GM21381 (cell line): ENCODE measurements at regions not wholly inside any gene's neighbourhood (a gene's known extent, or its start where the extent isn't known, plus 50 kb on each side); places are given as distances from the start of the nearest gene placed in this dataset.

Experiments
- ATAC-seq: cut with Tn5 transposase; IDR thresholded peaks from one replicate; pipeline ENCODE4 v1.9.1; 2021; ENCODE audit warnings: mild to moderate bottlenecking, moderate library complexity; ENCODE audit not compliant: unreplicated experiment

DNA sequence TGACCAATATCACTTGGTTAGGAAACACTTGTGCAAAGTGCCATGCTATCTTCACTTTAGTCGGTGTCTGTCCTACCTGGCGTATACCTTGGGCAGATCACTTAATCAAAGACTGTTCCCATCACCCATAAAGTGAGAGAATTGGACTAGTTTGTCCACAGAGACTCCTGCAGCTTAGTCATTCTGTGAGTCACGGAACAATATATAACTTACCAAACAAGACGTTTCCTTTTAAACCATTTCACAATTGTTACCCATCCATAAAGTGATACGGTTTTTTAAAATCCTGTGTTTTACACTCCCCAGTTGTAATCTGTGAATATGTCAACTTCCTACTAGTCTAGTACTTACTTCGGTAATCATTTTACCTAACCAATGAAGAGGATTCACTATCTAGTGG lies 499.3 kb upstream of the SMIM21 start:
- ATAC-seq: no peak

DNA sequence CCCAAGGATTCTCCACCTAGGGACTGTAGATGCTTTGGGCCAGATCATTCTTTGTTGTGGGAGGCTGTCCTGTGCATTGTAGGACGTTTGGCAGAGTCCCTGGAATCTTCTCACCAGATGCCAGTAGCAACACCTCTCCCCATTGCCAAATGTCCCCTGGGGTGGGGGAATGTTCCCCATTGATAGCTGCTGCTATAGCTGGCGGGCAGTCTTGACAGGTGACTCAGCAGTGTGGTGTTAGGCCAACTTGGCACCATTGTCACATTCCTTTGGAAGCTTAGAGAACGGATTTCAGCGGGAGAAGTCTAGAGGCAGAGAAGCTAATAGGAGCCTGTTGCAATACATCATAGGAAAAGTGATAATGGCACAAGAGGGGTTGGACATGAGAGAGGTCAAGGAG lies 495.7 kb upstream of the SMIM21 start:
- no peak for ATAC-seq

DNA sequence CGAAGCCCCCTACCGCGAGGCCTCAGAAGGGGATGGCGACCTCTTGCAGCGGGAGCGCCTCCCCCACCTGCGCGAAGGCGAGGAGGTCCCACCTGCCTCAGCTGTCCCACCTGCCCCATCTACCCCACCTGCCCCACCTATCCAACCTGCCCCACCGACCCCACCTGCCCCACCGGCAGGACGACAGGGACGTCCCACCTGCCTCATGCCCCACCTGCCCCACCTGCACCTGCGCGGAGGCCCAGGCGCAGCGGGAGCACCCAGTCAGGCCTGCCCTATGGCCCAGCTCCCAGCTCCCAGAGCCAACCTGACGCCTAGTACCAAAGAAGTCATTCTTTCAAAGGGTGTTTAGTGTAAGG lies 489.1 kb upstream of the SMIM21 start:
- ATAC-seq: no peak

DNA sequence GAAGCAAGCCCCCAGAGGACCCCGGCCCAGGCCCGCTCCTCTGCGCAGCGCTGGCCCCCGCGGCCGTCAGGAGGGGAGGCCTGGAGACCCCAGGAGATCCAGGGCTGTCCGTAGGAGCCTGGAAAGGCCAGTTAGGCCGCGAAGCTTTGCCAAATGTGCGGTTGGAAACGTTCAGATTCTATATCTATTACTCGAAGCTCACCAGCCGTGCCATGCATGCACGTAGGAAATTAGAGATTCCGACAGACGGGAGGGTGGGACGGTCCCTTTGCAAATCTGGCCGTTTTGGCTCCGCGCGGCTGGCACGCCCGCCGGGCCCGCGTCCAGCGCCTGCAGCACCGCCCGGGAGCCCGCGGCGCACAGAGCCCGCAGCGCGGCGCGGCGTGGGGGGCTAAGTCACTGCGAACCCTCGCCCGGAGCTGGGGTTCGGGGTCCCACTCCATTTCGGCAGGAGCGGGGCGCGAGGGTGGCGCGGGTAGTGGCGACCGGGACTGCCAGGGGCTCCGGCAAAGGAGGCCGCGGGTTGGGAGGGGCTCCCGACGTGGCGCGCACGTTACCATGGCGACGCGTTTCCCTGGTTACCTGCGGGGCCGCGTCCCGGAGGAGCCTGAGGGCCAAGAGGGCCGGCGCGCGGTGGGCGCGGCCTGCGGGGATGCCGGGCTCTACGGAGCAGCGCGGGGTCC lies 488.6 kb upstream of the SMIM21 start:
- ATAC-seq: no peak

DNA sequence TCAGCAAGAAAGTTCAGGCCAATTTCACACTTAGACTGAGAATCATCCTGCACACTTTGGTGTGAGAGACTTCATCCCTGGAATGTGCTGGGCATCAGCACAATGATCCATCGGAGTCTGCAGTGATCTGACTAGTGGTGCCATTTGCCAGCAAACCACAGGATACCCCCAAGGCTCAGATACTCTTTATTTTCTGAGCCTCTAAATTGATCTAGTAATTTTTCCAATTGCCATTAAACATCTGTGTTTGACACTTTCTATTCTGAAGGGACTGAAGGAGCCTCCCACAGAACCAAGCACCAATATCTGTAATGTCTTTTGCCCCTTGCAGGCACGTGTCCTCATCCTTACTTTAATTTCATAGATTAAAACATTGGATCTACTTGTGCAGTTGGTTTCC lies 485.3 kb upstream of the SMIM21 start:
- no peak for ATAC-seq

DNA sequence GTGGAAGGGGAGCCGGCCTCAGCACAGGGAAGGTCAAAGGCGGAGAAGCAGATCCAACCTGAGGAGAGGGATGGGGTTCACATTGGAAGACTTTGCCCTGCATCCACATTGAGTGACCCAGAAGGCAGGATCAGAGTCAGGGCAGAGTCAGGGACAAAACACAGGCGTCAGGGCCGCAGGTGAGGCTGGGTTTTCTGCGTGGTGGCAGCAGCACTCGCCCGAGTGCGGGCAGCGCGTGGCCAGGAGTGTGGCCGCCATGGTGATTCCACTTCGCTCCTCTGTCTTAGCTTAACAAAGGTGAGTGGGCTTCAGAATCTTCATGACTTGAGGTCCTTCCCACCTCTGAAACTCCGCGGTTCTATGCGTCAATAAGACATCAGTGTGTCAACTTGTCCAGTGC lies 476.9 kb upstream of the SMIM21 start:
- no peak for ATAC-seq

DNA sequence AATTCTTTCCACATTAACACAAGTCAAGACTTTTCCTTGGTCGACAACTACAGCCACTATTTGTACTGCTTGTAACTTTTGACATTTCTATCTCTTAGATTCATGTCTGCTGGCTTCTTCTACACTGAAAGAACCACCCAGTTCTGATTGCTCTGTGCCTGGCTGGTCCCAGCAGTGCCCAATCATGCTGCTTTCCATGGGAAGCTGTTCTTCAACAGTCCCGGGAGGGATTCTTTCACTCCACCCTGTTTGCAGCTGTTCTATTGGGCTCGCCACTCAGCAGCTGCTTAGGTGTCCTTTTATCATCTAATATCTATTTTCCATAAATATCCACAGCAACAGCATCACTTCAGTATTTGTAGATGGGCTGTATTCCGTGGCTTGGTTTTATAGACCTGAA lies 471.1 kb upstream of the SMIM21 start:
- no peak for ATAC-seq

DNA sequence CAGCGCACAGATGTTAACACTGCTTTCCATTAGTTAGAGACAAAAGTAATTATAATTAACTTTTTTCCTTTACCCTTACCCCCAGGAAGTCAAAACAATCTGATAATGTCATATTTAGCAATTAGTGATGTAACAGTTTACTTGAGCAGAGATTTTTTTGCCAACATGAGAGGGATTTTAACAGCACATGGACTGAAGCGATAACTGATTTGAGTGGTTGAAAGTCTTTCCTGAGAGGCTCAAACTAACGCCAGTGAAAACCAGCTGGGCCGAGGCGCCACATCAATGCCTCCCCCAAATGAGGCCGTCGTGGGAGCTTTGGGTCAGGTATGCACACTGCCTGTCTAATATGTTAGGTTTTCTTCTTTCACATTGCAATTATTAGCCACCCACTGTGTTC lies 469.9 kb upstream of the SMIM21 start:
- ATAC-seq: no peak

DNA sequence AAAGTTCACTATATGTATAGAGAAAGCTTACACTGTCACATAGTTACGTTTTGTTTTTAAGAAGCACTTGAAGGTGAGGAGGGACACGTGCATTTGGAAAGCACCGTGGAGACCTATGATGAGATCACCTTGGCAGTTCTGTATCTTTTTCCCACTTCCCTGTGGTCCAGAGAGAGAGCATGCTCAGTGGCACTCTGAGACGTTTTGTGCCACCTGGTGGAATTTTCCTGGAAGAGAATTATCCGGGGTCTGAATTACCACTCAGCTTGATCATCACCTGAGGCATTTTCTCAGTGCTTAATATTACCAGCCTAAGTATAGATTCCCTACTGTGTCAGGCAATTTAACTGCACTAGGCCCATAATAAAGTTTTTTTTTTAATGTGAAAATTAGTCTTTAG lies 469.4 kb upstream of the SMIM21 start:
- no peak for ATAC-seq

DNA sequence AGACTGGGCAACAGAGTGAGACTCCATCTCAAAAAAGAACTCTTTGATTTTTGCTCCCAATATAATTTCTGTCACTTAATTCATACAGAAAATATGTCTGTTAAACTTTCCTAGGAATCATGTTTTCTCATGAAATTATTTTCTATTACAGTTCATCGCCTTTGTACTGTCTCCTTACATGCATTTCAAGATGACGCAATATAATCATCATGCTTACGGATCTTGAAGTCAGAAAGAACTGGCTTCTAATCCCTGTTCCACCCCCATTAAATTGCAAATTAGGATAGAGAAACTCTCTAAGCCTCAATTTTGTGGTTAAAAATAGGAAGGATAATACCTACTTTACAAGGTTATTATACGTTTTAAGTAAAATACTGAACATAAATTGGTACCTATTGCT lies 467.6 kb upstream of the SMIM21 start:
- no peak for ATAC-seq

DNA sequence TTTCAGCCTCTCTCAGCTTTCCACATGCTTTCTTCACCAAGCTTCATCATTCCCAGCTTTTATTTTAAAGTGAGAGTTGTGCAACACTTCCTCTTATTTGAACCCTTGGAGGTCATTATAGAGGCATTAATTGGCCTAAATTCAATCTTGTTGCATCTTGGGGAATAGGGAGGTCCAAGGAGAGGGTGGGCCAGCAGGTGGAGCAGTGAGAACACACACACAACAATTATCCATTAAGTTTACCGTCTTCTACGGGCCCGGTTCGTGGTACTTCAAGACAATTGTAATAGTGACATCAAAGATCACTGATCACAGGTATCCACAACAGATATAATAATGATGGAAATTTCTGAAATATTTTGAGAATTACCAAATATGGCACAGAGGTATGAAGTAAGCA lies 457.2 kb upstream of the SMIM21 start:
- ATAC-seq: no peak

DNA sequence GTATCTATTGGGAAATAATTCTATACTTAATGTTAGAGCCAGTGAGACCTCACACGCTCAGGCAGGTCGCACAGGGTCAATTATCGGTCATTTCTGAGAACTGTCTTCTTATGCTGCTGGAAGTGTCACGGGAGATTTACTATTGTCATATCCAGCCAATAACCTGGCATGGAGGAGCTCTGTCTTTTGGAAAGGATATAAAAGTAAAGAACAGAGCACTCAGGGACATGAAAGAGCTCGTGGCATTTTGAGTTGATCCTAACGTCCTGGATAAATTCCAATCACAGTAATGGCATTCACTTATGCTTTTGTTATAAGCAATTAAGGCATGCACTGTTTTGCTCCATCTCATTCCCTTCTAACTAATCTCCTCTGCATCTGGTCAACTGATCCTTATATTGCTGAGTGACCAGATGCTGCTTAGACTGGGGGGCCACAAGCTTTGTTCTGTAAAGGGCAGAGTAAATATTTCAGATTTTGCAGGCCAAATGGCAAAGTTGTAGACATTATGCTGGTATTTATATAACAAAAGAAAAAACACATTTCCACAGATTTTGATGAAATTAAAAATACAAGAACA lies 453.5 kb upstream of the SMIM21 start:
- ATAC-seq: no peak

DNA sequence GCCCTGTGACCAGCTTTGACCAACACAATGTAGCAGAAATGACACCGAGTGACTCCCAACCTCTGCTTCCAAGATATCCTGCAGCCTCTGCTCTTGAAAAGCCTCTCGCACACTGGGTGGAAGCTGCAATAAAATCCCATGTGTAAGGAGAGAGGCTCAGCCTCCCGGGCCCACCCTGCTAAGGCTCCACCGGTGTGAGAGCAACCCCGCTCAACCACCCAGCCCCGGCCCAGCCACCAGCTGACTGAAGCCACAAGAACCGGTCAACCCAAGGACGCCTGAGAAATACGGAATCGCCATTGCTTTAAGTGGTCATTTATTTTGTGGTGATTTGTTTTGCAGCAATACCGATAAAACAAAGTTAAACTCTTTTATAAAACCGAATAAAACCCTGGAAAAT lies 452.8 kb upstream of the SMIM21 start:
- ATAC-seq: no peak

DNA sequence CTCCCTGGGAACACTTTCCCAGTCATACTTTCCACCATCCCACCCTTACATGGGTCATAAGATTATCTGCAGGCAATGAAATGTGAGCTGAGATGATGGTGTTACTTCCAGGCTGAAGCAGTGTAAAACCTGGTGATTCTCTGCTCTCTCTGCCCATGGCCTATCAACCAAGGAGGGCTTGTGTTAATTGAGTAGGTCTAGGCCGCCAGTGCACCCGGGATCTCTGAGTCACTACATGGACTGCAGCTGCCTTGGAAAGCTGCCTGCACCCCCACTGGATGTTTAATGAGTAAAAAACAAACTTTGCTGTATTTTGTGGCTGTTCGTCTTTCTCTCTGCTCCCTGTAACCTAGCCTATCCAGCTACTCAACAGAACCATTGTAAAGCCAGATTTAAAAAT lies 451.7 kb upstream of the SMIM21 start:
- no peak for ATAC-seq

DNA sequence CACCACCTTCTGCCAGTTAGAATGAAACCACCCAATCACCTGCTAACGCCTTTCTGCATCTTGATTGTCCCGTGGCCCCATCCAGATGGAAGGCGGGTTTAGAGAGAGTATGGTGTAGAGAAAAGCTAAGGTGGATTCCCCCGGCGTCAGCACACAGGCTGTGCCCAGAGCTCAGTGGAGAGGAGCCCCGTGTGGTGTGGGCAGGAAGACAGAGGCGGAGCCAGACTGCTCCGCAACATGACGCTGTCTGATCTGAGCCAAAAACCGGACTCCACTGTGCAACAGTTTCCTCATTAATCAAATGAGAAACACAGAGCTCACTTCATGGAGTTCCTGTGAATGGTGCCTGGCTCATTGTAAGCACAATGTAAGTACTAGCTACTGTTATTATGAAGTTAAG lies 448.1 kb upstream of the SMIM21 start:
- no peak for ATAC-seq

DNA sequence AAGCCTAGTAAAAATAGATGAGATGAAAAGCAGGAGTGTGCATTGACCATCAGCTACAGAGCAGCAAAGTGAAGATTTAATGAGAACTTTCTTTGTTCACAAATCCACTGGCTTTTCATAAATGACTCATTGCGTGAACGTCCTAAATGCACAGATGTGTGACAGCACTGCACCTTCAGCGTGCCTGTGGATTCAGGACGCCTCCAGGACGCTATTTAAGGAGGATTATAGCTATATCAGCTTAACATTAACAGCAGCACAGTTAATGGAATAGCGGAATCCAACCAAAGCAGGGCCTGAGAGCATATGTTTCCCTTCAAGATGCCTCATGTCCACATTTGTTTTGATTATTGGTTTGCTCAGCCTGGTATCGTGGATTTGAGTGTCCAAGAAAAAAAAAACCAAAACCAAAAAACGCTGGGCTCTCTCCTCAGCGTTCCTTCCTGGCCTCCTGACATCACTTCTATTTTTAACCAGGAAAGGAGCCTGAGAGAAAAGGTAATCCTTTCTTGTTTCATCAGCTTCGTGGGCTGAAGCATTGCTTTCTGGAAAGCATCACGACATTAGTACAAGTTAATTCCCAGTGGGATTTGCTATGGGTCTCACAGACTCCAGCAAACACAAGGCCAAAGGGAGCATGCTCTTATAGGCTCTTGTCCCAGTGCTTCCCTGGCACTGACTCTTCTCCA lies 447.0 kb upstream of the SMIM21 start:
- no peak for ATAC-seq

DNA sequence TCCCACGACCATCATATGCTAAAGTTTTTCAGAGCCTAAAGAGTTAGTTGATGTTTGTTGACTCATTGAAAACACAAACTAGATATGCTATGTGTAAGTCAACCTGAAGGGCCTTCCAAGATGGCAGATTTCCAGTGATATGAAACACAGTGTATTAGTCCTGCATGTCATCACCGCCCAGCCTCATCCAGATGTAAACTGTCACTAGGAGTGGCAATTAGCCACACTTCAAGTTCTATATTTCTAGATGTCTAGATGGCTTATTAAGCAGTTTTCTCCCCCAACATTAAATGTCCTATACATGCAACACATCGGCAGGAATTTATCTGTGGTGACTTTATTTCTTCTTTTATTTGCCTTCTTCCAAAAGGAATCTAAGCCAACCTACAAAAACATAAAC lies 444.1 kb upstream of the SMIM21 start:
- ATAC-seq: no peak

DNA sequence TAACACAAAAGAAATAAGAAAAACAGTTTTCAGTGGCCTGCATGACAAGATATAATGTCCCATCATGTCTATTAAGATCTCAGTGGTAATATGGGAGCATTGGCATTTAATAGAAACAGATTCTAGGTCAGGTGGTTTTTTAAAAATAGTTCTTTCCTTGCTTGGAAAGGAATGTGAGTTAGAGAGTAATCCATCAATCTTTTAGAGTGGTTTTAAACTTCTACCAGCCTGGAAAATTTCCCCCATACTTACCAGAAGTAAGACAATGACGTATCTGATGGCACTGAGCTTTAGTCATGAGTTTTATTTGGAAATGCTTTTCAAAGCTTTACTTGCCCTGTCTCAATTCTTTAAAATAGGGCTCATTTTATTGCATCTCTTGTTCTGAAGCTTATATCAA lies 441.7 kb upstream of the SMIM21 start:
- no peak for ATAC-seq

DNA sequence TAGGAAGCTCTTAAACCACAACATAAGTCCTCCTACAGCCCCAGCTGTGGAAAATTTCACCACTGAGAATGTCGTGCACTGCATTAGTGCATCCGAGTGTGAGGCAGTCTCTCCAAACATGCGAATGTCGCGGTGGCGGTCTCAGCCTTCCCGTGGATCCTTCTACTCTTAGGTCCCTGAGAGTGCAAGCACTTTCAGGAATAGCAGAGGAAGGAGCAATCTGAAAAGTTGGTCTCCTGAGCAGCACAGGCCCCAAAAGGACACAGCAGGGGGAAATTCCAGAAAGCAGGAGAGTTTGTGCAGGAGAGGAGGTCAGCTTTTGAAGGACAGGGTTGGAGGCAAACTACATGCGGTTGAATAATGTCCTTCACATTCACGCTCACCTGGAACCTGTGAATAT lies 440.5 kb upstream of the SMIM21 start:
- no peak for ATAC-seq

DNA sequence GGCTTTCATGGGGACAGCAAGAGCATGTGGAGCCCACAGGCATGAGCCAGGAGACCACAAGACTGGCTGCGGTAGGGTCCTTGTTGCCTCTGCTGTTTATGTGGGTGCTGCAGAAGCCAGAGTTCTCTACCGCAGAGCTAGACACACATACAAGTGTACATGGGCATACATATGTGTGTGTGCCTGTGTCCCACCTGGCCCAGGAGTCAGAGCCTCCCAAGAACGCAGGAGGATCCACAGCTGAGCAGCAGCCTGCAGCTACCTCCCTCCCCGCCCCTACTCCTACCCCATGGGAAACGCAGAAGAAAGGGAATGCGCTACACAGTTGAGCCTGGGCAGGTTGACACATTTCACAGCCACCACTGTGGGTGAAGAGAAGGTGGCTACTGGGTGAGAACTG lies 438.1 kb upstream of the SMIM21 start:
- ATAC-seq: no peak

DNA sequence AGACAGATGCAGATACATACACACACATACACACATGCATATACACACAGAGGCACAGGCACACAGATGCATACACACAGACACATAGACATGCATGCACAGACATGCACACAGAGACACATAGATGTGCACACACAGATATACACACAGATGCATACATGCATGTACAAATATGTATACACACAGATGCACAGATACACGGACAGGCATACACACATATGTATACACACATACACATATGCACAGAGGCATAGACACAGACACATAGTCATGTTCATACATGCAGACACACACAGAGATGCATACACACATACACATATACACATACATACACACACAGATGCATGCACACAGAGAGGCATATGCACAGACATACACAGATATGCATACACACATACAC lies 437.3 kb upstream of the SMIM21 start:
- no peak for ATAC-seq

DNA sequence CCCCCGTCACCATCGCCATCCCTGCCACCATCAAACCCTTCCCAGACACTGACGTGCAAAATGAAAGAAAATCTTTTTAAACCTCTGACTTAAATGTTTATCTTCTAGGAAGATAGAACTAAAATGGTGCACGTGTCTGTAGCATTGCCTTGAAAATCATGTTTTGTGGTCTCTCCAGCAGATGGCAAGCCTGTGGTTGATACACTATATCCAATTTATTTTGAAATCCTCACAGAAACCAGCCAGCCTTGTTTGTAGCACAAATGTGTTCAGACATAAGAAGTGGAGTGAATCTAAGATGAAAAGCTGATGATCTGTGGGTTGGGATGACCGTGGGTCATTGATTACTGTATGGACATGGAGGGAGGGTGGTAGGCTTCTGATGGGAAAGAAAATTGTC lies 436.2 kb upstream of the SMIM21 start:
- ATAC-seq: no peak

DNA sequence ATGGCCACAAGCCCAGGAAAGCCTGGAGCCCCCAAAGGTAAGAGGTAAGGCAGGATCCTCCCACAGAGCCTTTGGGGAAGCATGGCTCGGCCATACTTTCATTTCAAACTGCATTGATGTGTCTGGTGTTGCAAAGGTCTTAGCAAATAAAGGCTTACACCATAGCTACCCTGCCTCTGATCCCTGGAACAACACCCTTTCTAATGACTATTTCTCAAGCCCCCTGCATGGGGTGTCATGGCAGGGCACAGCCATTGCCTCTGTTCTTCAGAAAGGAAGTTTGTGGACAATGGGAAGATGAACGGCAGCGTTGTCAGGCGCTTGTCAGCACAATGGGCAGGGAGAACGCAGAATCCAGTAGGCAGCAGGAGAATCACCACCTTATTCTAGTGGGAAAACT lies 435.0 kb upstream of the SMIM21 start:
- no peak for ATAC-seq
